ENCODE measurements at regions not wholly inside any gene's neighbourhood (a gene's known extent, or its start where the extent isn't known, plus 50 kb on each side); places are given as distances from the start of the nearest gene placed in this dataset.

DNA sequence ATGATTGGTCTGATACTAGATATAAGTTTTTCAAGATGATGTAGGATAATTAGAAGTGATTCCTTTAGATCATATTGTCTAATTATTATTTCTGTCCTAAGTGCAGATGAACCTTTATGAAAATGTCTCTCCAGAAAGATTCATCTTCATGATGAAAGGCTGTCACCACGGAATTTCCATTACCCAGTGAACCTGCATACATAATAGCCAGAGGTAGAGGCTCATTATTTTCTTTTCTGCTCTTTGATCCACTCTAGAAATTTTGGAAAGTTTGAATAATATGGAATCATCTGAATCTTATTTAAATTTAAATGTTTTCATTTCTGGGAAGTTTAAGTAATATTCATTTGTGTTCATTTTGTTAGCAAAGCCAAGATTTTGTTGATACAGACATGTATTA, 137.1 kb upstream of the ATP2B1 start:
- TF ChIP-seq, protein P1, sequence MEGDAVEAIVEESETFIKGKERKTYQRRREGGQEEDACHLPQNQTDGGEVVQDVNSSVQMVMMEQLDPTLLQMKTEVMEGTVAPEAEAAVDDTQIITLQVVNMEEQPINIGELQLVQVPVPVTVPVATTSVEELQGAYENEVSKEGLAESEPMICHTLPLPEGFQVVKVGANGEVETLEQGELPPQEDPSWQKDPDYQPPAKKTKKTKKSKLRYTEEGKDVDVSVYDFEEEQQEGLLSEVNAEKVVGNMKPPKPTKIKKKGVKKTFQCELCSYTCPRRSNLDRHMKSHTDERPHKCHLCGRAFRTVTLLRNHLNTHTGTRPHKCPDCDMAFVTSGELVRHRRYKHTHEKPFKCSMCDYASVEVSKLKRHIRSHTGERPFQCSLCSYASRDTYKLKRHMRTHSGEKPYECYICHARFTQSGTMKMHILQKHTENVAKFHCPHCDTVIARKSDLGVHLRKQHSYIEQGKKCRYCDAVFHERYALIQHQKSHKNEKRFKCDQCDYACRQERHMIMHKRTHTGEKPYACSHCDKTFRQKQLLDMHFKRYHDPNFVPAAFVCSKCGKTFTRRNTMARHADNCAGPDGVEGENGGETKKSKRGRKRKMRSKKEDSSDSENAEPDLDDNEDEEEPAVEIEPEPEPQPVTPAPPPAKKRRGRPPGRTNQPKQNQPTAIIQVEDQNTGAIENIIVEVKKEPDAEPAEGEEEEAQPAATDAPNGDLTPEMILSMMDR (conservative IDR thresholded peaks at IDR 0.05): no peak
- no peak overlapping the region for H3K27ac ChIP-seq

DNA sequence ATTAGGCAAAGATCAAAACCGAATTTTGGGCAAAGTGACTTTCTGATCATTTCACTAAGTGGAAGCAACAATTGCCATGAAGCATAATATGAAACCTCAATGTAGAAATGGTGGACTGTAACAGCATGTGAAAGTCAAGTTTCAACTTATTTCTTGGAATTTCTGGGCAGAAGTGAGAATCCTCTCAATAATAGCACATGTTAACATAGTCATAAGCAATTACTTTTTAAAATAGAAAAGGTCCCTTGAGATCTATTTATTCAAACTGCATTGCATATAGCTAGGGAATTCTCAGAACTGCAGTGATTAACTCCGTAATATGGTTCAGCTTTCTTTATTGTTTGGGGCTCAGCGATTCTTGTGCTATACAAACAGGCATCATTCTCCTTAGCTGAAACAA, 136.7 kb upstream of the ATP2B1 start:
- TF ChIP-seq, protein P1 (conservative IDR thresholded peaks at IDR 0.05): no peak
- H3K27ac ChIP-seq: no peak overlapping the region

DNA sequence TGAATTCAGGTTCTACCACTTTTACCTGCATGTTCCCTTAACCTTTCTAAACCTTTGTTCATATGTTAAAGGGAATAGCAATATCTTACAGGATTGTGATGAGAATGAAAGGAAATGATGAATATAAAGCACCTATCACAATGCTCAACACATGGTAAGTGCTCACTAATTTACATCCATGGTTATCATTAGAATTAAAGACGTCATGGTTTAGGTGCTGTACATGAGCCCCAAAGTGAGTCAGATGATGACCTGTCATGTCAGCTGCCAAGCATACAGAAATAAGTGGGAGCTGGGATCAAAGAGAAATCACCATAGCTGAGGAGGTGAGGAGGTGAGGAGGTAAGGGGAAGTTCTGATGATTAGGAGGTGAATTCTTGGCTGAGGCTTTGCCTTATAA, 135.9 kb upstream of the ATP2B1 start:
- no peak overlapping the region for H3K27ac ChIP-seq
- TF ChIP-seq, protein P1 (conservative IDR thresholded peaks at IDR 0.05): no peak

DNA sequence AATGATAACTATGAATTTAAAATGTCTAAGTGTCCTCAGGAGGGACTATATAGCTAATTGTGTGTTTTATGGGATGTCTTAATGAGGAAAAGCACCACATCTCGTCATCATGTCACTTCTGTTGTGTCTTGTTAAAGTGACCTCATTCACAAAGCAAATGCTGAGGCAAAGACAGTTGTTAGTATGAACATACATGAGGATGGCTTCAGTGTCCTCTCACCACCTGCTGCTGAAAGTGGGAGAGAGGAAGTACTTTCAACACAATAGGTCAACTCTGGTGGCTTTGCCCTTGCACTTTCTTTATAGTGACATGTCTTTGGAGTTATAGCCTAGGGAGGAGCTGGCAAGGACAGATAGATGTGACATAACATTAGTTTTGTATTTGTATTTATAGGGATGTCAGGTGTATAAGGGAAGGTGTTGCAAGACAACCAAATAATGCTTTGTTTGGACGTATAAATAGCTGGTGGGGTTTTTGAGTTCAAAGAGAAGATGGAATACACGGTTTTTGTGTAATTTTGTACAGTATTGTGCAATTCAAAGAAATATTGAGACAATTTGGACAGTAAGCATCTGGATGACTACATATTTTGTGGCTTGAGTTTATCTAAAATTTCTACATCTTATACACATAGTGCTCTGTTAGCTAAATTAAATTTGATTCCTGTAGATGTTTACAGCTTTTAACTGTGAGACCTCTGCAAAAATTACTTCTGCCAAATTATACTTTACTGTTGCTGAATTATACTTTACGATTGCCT, 131.7 kb upstream of the ATP2B1 start:
- TF ChIP-seq, protein P1 (conservative IDR thresholded peaks at IDR 0.05): no peak
- H3K27ac ChIP-seq: no peak overlapping the region

DNA sequence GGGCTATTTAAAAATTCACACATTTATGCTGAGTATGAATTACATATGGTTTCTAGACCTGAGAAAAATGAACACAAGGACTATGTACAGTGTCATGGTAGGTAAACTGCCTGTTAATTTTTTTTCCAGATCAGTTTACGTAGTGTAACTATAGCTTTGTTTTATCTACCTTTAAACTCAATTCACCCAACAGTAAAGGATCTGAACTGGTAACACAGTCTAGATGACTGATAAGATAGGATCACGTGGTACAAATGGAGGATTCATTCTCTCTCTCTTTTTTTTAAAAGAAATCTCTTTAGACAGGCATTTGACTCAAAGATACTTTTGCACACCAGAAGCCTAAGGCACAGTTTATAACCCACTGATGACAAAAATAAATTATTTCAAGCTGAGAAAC, 130.8 kb upstream of the ATP2B1 start:
- TF ChIP-seq, protein P1 (conservative IDR thresholded peaks at IDR 0.05): no peak
- no peak overlapping the region for H3K27ac ChIP-seq

DNA sequence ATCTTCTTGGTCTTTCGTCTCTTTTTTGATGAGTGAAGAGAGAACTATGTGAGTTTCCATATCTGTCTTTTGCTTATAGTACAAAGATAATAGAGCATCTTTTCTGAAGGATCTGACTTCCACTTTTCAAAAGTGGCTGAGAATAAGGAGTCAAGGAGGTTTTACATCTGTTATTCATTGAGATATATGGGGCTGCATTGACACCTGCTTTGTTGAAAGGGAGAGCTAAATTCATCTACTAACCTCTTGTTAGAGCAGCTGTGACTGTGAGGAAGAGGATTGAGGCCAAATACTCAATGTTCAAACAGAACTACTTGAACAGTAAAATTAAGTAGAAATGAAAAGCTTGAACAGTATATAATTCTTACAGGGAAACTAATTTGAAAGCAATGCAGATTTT, 130.2 kb upstream of the ATP2B1 start:
- TF ChIP-seq, protein P1 (conservative IDR thresholded peaks at IDR 0.05): no peak
- no peak overlapping the region for H3K27ac ChIP-seq

DNA sequence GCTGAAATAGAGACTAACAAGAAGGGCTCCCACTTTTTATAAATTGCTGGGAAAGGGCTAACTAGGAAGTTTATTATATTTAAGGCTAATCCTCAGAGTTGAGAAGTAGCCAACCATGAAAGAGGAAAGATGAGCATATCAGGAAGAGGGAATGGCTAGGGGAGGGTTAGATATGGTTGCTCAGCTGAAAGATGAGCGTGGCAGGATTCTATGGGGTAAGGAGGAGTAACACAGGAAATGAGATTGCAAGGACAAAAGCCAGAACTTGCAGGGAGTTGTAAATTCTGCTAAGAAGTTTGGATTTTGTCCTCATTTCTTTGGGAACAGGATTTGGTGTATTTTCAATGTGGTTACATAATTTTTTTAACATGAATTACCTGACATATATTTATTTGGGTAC, 127.4 kb upstream of the ATP2B1 start:
- no peak overlapping the region for H3K27ac ChIP-seq
- TF ChIP-seq, protein P1 (conservative IDR thresholded peaks at IDR 0.05): no peak

Measured in VCaP (cell line).